Right lobe of liver (tissue), 6 donors: ENCODE measurements at regions not wholly inside any gene's neighbourhood (a gene's known extent, or its start where the extent isn't known, plus 50 kb on each side); places are given as distances from the start of the nearest gene placed in this dataset.

ENCODE experiments used
- ATAC-seq, 4 donors: fragments of 200-7000 bp; cut with Tn5 transposase; one replicate each; pipeline ENCODE4 v1.9.1; 2020; ENCODE audit warnings: mild to moderate bottlenecking in 4 of 4, moderate library complexity in 4 of 4
- DNase-seq, 3 donors: peaks; one replicate each; pipeline ENCODE4 v3.0.0-alpha.2; 2020
- H3K27ac ChIP-seq, 3 donors: fragments of 200-600 bp; one replicate each; pipeline ENCODE4 v1.8.0; 2022
- H3K27me3 ChIP-seq, 2 donors: fragments of 200-600 bp; one replicate each; pipeline ENCODE4 v1.8.0; 2022
- H3K36me3 ChIP-seq, 4 donors: fragments of 200-600 bp; sonication (generic) in 1 of 4; one replicate each; pipeline versions ENCODE4 v1.5.1 to v1.8.0; 2017 to 2022; ENCODE audit warnings: control low read depth in 1 of 4
- H3K4me1 ChIP-seq, 4 donors: fragments of 200-600 bp; sonication (generic) in 1 of 4; one replicate each; pipeline versions ENCODE4 v1.5.1 to v1.8.0; 2017 to 2022; ENCODE audit warnings: control low read depth in 1 of 4
- H3K4me3 ChIP-seq, 3 donors: fragments of 200-600 bp; one replicate each; pipeline ENCODE4 v1.8.0; 2022
- H3K9me3 ChIP-seq, 4 donors: fragments of 200-600 bp; sonication (generic) in 1 of 4; one replicate each; pipeline versions ENCODE4 v1.5.1 to v1.8.0; 2017 to 2022; ENCODE audit warnings: control low read depth in 1 of 4
- POLR2A ChIP-seq: fragments of 450-650 bp; IDR thresholded peaks from one replicate; pipeline ENCODE4 v1.6.1; 2017; ENCODE audit warnings: antibody characterized with exemption, mild to moderate bottlenecking
- WGBS: methylation state at CpG from one replicate; pipeline ENCODE4 v1.1.6; 2018; ENCODE audit warnings: low coverage, low lambda C conversion rate; ENCODE audit not compliant: insufficient coverage; ENCODE audit errors: missing lambda C conversion rate; 5-methylcytosine and 5-hydroxymethylcytosine counted together
- intact Hi-C, 2 donors: fragments of 100-400 bp; cut with DNase I; formaldehyde crosslinking; loops; one replicate each; pipeline versions ENCODE4 v1.11.2 to v1.14.1; 2022
- TF ChIP-seq, protein P1 (sequence below), 4 donors: fragments of 200-600 bp in 3 of 4; fragments of 450-650 bp in 1 of 4; IDR thresholded peaks; one replicate each; pipeline versions ENCODE4 v1.5.1 to v1.8.0; 2016 to 2022; ENCODE audit warnings: antibody characterized with exemption in 4 of 4, mild to moderate bottlenecking in 2 of 4
- donor health status: DM: no; HTN: yes; CAD: no.
- donor health status: DM: no; HTN: no; CAD: no.
- donor health status: DM: no; HTN: no; CAD: no.
- donor health status: DM: no; HTN: yes; CAD: no.
- donor health status: DM: no; HTN: yes; CAD: no.

DNA sequence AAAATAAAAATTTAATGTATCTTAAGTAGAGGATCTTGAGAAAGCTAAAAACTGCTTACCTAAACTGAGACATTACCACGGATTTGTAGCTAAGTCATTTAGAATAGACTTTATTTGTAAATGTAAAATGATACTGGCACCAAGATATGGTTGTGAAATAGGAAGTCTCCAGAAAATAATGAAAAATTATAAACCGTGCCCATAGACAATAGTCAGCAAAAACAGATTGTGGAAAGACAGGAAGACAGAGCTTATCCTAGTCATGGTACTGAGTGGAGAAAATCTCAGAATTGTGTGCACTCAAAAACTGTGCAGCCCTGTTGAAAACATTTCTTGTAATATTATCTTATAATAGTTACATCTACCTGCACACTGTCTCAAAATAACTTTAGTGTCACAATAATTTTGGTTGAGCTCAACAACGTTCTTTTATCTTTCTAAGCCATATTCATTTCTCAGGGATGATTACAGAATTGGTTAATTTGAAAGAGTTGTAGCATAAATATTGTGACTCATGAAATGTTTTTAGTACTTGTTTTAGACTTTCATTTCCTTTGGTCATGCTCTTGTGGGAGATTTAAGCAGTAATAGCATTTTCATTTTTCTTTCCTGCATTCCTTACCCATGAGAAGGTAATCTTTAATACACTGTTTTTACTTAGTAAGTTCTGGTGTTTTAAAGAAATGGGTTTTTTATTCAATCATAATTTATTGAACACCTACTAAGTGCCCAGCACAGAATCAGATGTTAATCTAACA, 174.5 kb downstream of the SOX4 start:
- no peak for ATAC-seq
- intact Hi-C loops: no loop called here
- Histone ChIP-seq H3K4me1 (no peaks in the 10 kb centered on the region), H3K36me3 (no peaks in the 10 kb centered on the region), H3K27me3 (no peaks in the 10 kb centered on the region), H3K4me3 (no peak overlapping the region), H3K9me3 (no peaks in the 10 kb centered on the region), H3K27ac (no peak overlapping the region)
- TF ChIP-seq, protein P1, sequence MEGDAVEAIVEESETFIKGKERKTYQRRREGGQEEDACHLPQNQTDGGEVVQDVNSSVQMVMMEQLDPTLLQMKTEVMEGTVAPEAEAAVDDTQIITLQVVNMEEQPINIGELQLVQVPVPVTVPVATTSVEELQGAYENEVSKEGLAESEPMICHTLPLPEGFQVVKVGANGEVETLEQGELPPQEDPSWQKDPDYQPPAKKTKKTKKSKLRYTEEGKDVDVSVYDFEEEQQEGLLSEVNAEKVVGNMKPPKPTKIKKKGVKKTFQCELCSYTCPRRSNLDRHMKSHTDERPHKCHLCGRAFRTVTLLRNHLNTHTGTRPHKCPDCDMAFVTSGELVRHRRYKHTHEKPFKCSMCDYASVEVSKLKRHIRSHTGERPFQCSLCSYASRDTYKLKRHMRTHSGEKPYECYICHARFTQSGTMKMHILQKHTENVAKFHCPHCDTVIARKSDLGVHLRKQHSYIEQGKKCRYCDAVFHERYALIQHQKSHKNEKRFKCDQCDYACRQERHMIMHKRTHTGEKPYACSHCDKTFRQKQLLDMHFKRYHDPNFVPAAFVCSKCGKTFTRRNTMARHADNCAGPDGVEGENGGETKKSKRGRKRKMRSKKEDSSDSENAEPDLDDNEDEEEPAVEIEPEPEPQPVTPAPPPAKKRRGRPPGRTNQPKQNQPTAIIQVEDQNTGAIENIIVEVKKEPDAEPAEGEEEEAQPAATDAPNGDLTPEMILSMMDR (IDR thresholded peaks at IDR 0.05): no peak
- TF ChIP-seq POLR2A: no peak
- WGBS: 40% methylated on average over 3 of the region's 3 CpGs
- DNase-seq: no peak

- H3K27me3 ChIP-seq: no peaks in the 10 kb centered on the region
- WGBS: 54% methylated on average over 2 of the region's 2 CpGs
- intact Hi-C loops: no loop called here
- no peaks in the 10 kb centered on the region for H3K9me3 ChIP-seq
- no peaks in the 10 kb centered on the region for H3K4me1 ChIP-seq
- ATAC-seq (peak in 2 of 4 donors; percentile 24 to 54), DNase-seq (no peak)
- TF ChIP-seq, protein P1 (IDR thresholded peaks at IDR 0.05): no peak
- no peak for TF ChIP-seq POLR2A
- H3K27ac ChIP-seq: no peak overlapping the region
- H3K4me3 ChIP-seq: no peak overlapping the region
- no peaks in the 10 kb centered on the region for H3K36me3 ChIP-seq
Observed at GRCh38 chr6:21769405-21769861, 175.9 kb downstream of the SOX4 start.

- no peak for ATAC-seq
- Histone ChIP-seq H3K9me3 (no peaks in the 10 kb centered on the region), H3K27ac (no peak overlapping the region), H3K4me3 (no peak overlapping the region), H3K4me1 (no peaks in the 10 kb centered on the region), H3K36me3 (no peaks in the 10 kb centered on the region), H3K27me3 (no peaks in the 10 kb centered on the region)
- no peak for TF ChIP-seq POLR2A
- TF ChIP-seq, protein P1 (IDR thresholded peaks at IDR 0.05): no peak
- DNase-seq: no peak
- intact Hi-C loops: no loop called here
Observed at GRCh38 chr6:21769968-21770367, 176.4 kb downstream of the SOX4 start.

GRCh38 chr6:21771626-21772320, 178.2 kb downstream of the SOX4 start:
- H3K4me1 ChIP-seq: no peaks in the 10 kb centered on the region
- H3K9me3 ChIP-seq: no peaks in the 10 kb centered on the region
- H3K36me3 ChIP-seq: no peaks in the 10 kb centered on the region
- H3K27me3 ChIP-seq: no peaks in the 10 kb centered on the region
- ATAC-seq (no peak), DNase-seq (no peak)
- 39% methylated on average over 4 of the region's 4 CpGs for WGBS
- TF ChIP-seq, protein P1 (IDR thresholded peaks at IDR 0.05): no peak
- no peak for TF ChIP-seq POLR2A
- intact Hi-C loops: no loop called here
- no peak overlapping the region for H3K27ac ChIP-seq
- no peak overlapping the region for H3K4me3 ChIP-seq
